ENCODE measurements at regions not wholly inside any gene's neighbourhood (a gene's known extent, or its start where the extent isn't known, plus 50 kb on each side); places are given as distances from the start of the nearest gene placed in this dataset.

GRCh38 chr3:21989341-21990042 is 238.5 kb upstream of the ZNF385D start (continued):
- TF ChIP-seq THAP12 (CRISPR knock-in tag; IDR thresholded peaks at IDR 0.05) (no peak), HEY1 (CRISPR knock-in tag; IDR thresholded peaks at IDR 0.05; ENCODE audit: borderline replicate concordance) (no peak), TFAP4 (CRISPR knock-in tag; IDR thresholded peaks at IDR 0.05; ENCODE audit: borderline replicate concordance) (no peak), TAF7 (tag; IDR thresholded peaks at IDR 0.05) (no peak), THRB (CRISPR knock-in tag; conservative IDR thresholded peaks at IDR 0.05) (no peak)

- CTCF ChIA-PET (ENCODE audit: low intra/inter-chr PET ratio) = no interaction called here
Measured at GRCh38 chr3:21991061-21991460, 240.1 kb upstream of the ZNF385D start.

More at GRCh38 chr3:21991061-21991460, 240.1 kb upstream of the ZNF385D start:
- Histone ChIP-seq H4K20me1 (replicated peaks; ENCODE audit: control insufficient read depth, insufficient read depth, low read length) (no peaks in the 10 kb centered on the region), H3K9me1 (ENCODE audit: control insufficient read depth, insufficient read depth, low read length) (no peaks in the 10 kb centered on the region), H3K4me1 (replicated peaks in 1 of 2; ENCODE audit: control insufficient read depth in 2 of 2, insufficient read depth in 2 of 2, low read length in 2 of 2) (no peaks in the 10 kb centered on the region), H3K79me2 (ENCODE audit: control insufficient read depth, insufficient read depth, low read length) (no peaks in the 10 kb centered on the region), H3K4me2 (ENCODE audit: insufficient read depth, low read length) (no peak overlapping the region), H3K27ac (ENCODE audit: extremely low read depth, low read depth, low read length) (no peak overlapping the region), H2AFZ (ENCODE audit: low read depth, low read length) (no peak overlapping the region), H3K9me3 (replicated peaks; ENCODE audit: control insufficient read depth, insufficient read depth, low read depth, low read length) (peaks cover 2% of the 10 kb centered on the region; the same call in 1 of the 2 replicates), H3K9ac (ENCODE audit: insufficient read depth in 1 of 2, low read depth in 2 of 2, low read length in 2 of 2) (no peak overlapping the region), H3K4me3 (no peak overlapping the region), H3K36me3 (ENCODE audit: control insufficient read depth, insufficient read depth, low read length) (no peaks in the 10 kb centered on the region), H3K27me3 (ENCODE audit: control insufficient read depth in 2 of 2, insufficient read depth in 2 of 2, low read length in 2 of 2) (no peaks in the 10 kb centered on the region)
- 0% methylated on average over 3 of the region's 3 CpGs for WGBS (ENCODE audit: insufficient coverage, low coverage, missing lambda C conversion rate)
- intact Hi-C loops (cut with micrococcal nuclease) (no loop called here), in situ Hi-C loops (cut with MboI) (no loop called here)
- FAIRE-seq (no peak), DNase-seq (ENCODE audit: extremely low read depth in 1 of 4, low spot score in 3 of 4) (no peak), ATAC-seq (no peak)
- POLR2A ChIA-PET = no interaction called here
- no TSS peak for BruUV-seq (replicated peaks)
- TF ChIP-seq MXI1 (IDR thresholded peaks at IDR 0.05; ENCODE audit: low read depth, low read length) = no peak
- no peak for TF ChIP-seq NCOR1 (IDR thresholded peaks at IDR 0.05)
- TF ChIP-seq ZBTB26 (CRISPR knock-in tag; IDR thresholded peaks at IDR 0.05) = no peak
- TF ChIP-seq SNIP1 (IDR thresholded peaks at IDR 0.05; ENCODE audit: low read depth) = no peak
